ENCODE measurements at regions not wholly inside any gene's neighbourhood (a gene's known extent, or its start where the extent isn't known, plus 50 kb on each side); places are given as distances from the start of the nearest gene placed in this dataset.
A peak's percentile ranks its signal among the peaks of the same experiment; 100 is the strongest.

GRCh38 chr3:43951813-43952212 is 261.1 kb downstream of the ABHD5 start:
- Histone ChIP-seq H3K4me3 (ENCODE audit: insufficient read depth, low read length) (no peak overlapping the region), H3K27me3 (ENCODE audit: insufficient read depth, low read length) (peaks cover 13% of the 10 kb centered on the region), H4K20me1 (ENCODE audit: insufficient read depth, low read length) (no peaks in the 10 kb centered on the region), H3K79me2 (ENCODE audit: insufficient read depth, low read length) (no peaks in the 10 kb centered on the region), H3K4me1 (ENCODE audit: insufficient read depth, low read length) (peaks cover 8% of the 10 kb centered on the region), H2AFZ (ENCODE audit: low read length) (no peak overlapping the region), H3K9me3 (ENCODE audit: low read depth, low read length) (no peaks in the 10 kb centered on the region), H3K27ac (ENCODE audit: low read depth, low read length) (no peak overlapping the region), H3K36me3 (ENCODE audit: insufficient read depth, low read length) (no peaks in the 10 kb centered on the region), H3K4me2 (ENCODE audit: insufficient read depth, low read length) (no peak overlapping the region)
- no peak for DNase-seq (ENCODE audit: insufficient read length, low spot score, missing footprints)
- no peak for TF ChIP-seq CTCF (IDR thresholded peaks at IDR 0.05; ENCODE audit: extremely low read depth, low read depth, low read length)

- Histone ChIP-seq H3K79me2 (ENCODE audit: insufficient read depth, low read length) (no peaks in the 10 kb centered on the region), H3K27ac (ENCODE audit: low read depth, low read length) (no peak overlapping the region), H3K9me3 (ENCODE audit: low read depth, low read length) (no peaks in the 10 kb centered on the region), H3K4me3 (ENCODE audit: insufficient read depth, low read length) (no peak overlapping the region), H3K27me3 (ENCODE audit: insufficient read depth, low read length) (peaks cover 19% of the 10 kb centered on the region), H3K36me3 (ENCODE audit: insufficient read depth, low read length) (no peaks in the 10 kb centered on the region), H3K4me1 (ENCODE audit: insufficient read depth, low read length) (peaks cover 8% of the 10 kb centered on the region), H4K20me1 (ENCODE audit: insufficient read depth, low read length) (no peaks in the 10 kb centered on the region), H2AFZ (ENCODE audit: low read length) (no peak overlapping the region), H3K4me2 (ENCODE audit: insufficient read depth, low read length) (peak overlapping the region; percentile 47)
- no peak for DNase-seq (ENCODE audit: insufficient read length, low spot score, missing footprints)
- no peak for TF ChIP-seq CTCF (IDR thresholded peaks at IDR 0.05; ENCODE audit: extremely low read depth, low read depth, low read length)
Observed at GRCh38 chr3:43953380-43953779, 262.6 kb downstream of the ABHD5 start.

- peaks cover 19% of the 10 kb centered on the region for H3K27me3 ChIP-seq (ENCODE audit: insufficient read depth, low read length)
- H3K4me3 ChIP-seq (ENCODE audit: insufficient read depth, low read length), result peak overlapping the region; percentile 18
- TF ChIP-seq CTCF (IDR thresholded peaks at IDR 0.05; ENCODE audit: extremely low read depth, low read depth, low read length), result no peak
- no peaks in the 10 kb centered on the region for H4K20me1 ChIP-seq (ENCODE audit: insufficient read depth, low read length)
- peaks cover 8% of the 10 kb centered on the region for H3K4me1 ChIP-seq (ENCODE audit: insufficient read depth, low read length)
- H3K36me3 ChIP-seq (ENCODE audit: insufficient read depth, low read length), result no peaks in the 10 kb centered on the region
- no peaks in the 10 kb centered on the region for H3K79me2 ChIP-seq (ENCODE audit: insufficient read depth, low read length)
- no peaks in the 10 kb centered on the region for H3K9me3 ChIP-seq (ENCODE audit: low read depth, low read length)
- H2AFZ ChIP-seq (ENCODE audit: low read length), result no peak overlapping the region
- peak overlapping the region; percentile 47 for H3K4me2 ChIP-seq (ENCODE audit: insufficient read depth, low read length)
- H3K27ac ChIP-seq (ENCODE audit: low read depth, low read length), result no peak overlapping the region
- DNase-seq (ENCODE audit: insufficient read length, low spot score, missing footprints), result peak; percentile 80
Observed at GRCh38 chr3:43953814-43954692, 263.3 kb downstream of the ABHD5 start.

GRCh38 chr3:43956945-43957344 is 266.2 kb downstream of the ABHD5 start:
- Histone ChIP-seq H3K9me3 (ENCODE audit: low read depth, low read length) (no peaks in the 10 kb centered on the region), H3K79me2 (ENCODE audit: insufficient read depth, low read length) (no peaks in the 10 kb centered on the region), H3K4me3 (ENCODE audit: insufficient read depth, low read length) (no peak overlapping the region), H3K4me2 (ENCODE audit: insufficient read depth, low read length) (no peak overlapping the region), H4K20me1 (ENCODE audit: insufficient read depth, low read length) (no peaks in the 10 kb centered on the region), H3K27me3 (ENCODE audit: insufficient read depth, low read length) (peaks cover 27% of the 10 kb centered on the region), H2AFZ (ENCODE audit: low read length) (no peak overlapping the region), H3K27ac (ENCODE audit: low read depth, low read length) (no peak overlapping the region), H3K36me3 (ENCODE audit: insufficient read depth, low read length) (no peaks in the 10 kb centered on the region), H3K4me1 (ENCODE audit: insufficient read depth, low read length) (peaks cover 8% of the 10 kb centered on the region)
- peak; percentile 74 for DNase-seq (ENCODE audit: insufficient read length, low spot score, missing footprints)
- no peak for TF ChIP-seq CTCF (IDR thresholded peaks at IDR 0.05; ENCODE audit: extremely low read depth, low read depth, low read length)

Data from osteoblast (primary cell).